ENCODE measurements at regions not wholly inside any gene's neighbourhood (a gene's known extent, or its start where the extent isn't known, plus 50 kb on each side); places are given as distances from the start of the nearest gene placed in this dataset.
"Not testable (repeated sequence)": the region's sequence is repeated elsewhere in the genome, so short reads cannot be mapped to it uniquely, and the experiment has no call there.

- no peak overlapping the region for H3K4me3 ChIP-seq (ENCODE audit: low read depth, low read length)
- no peak for DNase-seq (ENCODE audit: low read depth)
- in situ Hi-C loops (cut with HindIII; ENCODE audit: low sequenced_read_pairs) = no loop called here
- TF ChIP-seq CTCF (IDR thresholded peaks at IDR 0.05; ENCODE audit: low read depth, low read length, missing control alignments) = no peak
Observed at GRCh38 chr4:72714482-72715279, 145.7 kb upstream of the ADAMTS3 start.

- no peak for TF ChIP-seq CTCF (IDR thresholded peaks at IDR 0.05; ENCODE audit: low read depth, low read length, missing control alignments)
- DNase-seq (ENCODE audit: low read depth) = no peak
- H3K4me3 ChIP-seq (ENCODE audit: low read depth, low read length) = no peak overlapping the region
- in situ Hi-C loops (cut with HindIII; ENCODE audit: low sequenced_read_pairs) = no loop called here
Observed at GRCh38 chr4:72712997-72713396, 144.0 kb upstream of the ADAMTS3 start.

DNA sequence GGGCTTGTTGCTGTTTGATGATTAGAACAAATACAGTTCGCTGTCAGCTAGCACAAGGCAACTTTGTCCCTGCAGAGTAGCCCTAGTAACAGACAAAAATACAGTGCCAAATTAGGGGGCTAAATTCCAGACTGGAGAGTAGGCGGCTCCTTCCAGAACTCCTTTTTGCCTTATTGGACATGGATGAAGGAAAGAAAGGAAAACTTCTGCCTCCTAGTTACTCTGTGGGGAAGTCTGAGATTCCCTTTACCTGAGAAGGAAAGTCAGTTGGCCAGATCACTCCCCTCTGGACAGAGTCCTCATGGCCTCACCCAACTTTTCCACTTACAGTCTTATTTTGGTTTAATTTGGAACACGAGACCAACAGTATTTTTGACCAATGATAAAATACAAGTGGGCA, 140.5 kb upstream of the ADAMTS3 start:
- DNase-seq (ENCODE audit: low read depth) = no peak
- no peak overlapping the region for H3K4me3 ChIP-seq (ENCODE audit: low read depth, low read length)
- in situ Hi-C loops (cut with HindIII; ENCODE audit: low sequenced_read_pairs) = no loop called here
- TF ChIP-seq CTCF (IDR thresholded peaks at IDR 0.05; ENCODE audit: low read depth, low read length, missing control alignments) = no peak

- no peak overlapping the region for H3K4me3 ChIP-seq (ENCODE audit: low read depth, low read length)
- in situ Hi-C loops (cut with HindIII; ENCODE audit: low sequenced_read_pairs) = no loop called here
- no peak for TF ChIP-seq CTCF (IDR thresholded peaks at IDR 0.05; ENCODE audit: low read depth, low read length, missing control alignments)
- DNase-seq (ENCODE audit: low read depth) = no peak
Observed at GRCh38 chr4:72706684-72707083, 137.7 kb upstream of the ADAMTS3 start.

DNA sequence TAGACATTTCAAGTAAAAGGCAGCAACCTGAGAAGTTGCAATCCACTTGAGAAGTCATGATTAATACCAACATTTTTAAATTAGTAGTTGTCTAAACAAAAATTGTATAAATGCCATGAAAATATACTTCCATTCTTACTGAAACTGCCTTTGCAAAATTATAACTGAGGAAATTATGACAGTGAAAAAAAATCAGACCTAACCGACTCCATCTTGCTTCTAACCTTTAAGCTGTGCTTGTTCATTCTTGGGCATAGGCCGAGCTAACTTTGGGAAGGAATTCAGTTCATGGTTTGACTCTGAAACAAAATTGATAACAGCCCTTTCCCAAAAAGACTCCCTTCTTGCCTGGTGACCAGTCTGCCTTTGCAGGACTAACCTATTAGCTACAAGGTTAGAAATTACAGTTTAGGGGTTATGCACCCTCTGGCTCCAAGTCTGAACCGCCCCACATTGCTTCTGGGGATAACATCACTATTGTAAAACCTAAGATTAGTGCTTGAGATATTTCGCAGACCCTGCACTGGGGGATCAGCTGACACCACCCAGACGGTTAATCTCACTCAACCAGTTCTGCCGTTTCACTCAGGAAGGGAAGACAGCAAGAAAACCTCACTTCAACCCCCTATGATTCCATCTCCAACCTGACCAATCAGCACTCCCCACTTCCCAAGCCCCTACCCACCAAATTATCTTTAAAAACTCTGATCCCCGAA, 136.1 kb upstream of the ADAMTS3 start:
- H3K4me3 ChIP-seq (ENCODE audit: low read depth, low read length); in situ Hi-C loops (cut with HindIII; ENCODE audit: low sequenced_read_pairs); DNase-seq (ENCODE audit: low read depth): not testable (repeated sequence)

DNA sequence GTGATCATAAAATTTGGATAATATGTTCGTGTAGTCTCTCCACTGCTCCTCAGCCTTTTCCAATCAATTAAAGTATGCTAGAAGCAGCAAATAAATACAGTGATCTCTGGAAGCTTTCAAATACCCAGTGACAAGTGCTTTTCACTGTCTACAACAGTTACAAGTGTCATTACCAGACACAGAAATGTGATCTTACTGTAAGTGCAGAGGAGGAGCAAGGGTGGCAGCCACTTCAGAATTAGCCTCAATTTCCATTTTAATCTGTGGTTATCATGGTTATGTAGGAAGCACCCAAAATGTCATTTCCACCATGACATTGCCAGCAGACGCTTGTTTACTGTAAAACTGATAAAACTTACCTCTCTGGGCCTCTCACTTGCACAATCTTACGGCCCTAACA, 133.9 kb upstream of the ADAMTS3 start:
- H3K4me3 ChIP-seq (ENCODE audit: low read depth, low read length) = no peak overlapping the region
- no peak for DNase-seq (ENCODE audit: low read depth)
- TF ChIP-seq CTCF (IDR thresholded peaks at IDR 0.05; ENCODE audit: low read depth, low read length, missing control alignments) = no peak
- in situ Hi-C loops (cut with HindIII; ENCODE audit: low sequenced_read_pairs) = no loop called here

Measured in astrocyte of the cerebellum (primary cell).